NCI-H446 (cell line): ENCODE measurements at regions not wholly inside any gene's neighbourhood (a gene's known extent, or its start where the extent isn't known, plus 50 kb on each side); places are given as distances from the start of the nearest gene placed in this dataset.
A peak's percentile ranks its signal among the peaks of the same experiment; 100 is the strongest.
"Not testable (repeated sequence)": the region's sequence is repeated elsewhere in the genome, so short reads cannot be mapped to it uniquely, and the experiment has no call there.

Experiments used
- DNase-seq, 2 experiments: peaks; one replicate each; lab custom pipeline; 2025; lab: John Stamatoyannopoulos, UW

DNA sequence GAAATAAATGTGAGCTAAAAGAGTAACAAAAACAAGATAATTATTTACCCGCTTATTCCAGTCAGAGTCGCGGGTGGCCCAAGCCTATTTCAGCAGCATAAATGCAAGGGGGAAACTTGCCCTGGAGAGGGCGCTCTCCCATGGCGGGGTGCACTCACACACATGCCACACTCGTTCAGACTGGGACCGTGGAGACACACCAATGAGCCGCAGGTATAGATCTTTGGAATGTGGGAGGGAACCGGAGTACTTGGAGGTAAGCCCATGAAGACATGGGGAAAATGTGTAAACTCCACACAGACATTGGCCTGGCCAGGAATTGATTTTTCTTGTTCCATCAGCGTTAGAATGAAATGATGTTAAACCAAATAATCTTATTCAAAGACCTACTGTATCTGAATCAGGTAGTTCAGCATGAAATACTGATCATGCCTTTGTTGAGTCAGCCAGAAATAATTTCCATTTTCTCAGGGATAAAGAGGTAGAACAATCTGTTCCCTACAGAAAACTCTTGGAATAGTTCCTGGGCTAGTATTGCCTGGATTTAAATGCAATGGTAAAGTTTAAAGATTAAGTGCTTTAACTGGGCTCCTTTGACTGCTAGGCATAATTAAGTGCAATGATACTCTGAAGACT, 191.5 kb downstream of the MCHR2 start:
- no peak for DNase-seq

DNA sequence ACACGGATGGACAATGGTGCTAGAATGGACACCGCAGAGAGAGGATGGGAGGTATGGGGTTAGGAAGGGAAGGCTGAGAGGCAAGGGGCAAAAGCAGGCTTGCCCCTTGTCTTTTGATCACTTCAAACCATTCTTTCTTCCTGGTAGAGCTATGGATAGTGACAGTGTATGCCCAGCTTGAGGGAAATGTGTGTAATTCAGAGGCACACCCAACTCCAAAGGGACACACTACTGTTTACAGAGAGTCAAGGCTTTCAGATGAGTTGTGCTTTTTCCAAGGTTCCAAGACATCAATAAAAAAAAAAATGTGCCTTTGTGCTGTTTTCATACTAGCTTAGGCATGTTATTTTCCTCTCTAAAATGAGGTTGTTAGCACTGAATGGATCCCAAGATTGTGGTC, 185.0 kb downstream of the MCHR2 start:
- no peak for DNase-seq

GRCh38 chr6:99810295-99810694, 183.7 kb downstream of the MCHR2 start:
- DNase-seq: no peak

GRCh38 chr6:99810942-99811620, 182.9 kb downstream of the MCHR2 start:
- no peak for DNase-seq

- no peak for DNase-seq
These were observed 182.4 kb downstream of the MCHR2 start for GRCh38 chr6:99811636-99812035.

GRCh38 chr6:99813565-99813964, 180.5 kb downstream of the MCHR2 start:
- no peak for DNase-seq

DNA sequence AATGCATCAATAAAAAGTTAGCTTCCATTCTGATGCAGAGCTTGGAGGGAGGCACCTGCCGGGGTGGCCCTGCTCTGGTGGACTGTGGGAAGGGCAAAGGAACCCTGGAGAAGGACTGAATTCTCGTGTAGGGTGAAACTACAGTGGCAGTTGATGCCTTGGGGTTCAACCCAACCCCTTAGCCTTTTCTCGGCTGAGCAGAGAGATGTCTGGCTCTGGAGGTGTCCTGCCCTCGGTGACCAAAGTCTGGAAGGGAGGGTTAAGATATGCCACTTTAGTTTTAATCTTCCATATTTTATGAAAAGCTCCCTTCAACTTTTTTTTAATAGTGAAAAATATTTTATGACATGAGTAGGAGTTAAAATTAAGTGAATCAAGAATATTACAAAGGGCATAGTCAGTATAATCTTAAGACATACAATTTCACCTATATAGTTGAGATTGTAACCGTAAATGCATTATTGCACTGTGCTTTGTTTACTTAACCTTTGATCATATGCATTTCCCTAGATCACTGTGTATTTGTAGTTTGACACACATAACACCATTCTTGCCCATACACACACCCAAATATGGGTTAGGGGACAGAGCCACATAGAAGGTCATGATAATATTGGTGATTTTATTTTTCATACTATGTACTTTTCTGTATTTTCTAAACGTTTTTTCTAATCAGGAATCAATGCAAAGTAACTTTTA, 179.6 kb downstream of the MCHR2 start:
- no peak for DNase-seq

- no peak for DNase-seq
These were observed 177.2 kb downstream of the MCHR2 start for GRCh38 chr6:99816795-99817194.

DNA sequence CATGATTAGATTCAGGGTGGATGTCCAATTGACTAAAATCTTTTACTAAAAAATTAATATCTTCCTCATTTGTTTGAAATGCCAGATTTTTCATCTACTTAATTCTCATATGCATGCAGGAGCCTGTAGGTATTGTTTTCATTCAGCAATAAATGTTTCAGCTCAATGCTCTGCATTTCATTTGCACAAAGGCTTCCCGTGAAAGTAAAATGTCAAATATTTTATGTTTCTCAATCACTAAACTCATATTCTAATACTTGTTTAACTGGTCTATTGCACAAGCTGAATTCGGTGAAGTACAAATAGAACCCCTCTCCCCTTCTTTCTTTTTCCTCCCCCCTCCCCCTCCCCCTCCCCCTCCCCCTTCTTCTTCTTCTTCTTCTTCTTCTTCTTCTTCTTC, 175.9 kb downstream of the MCHR2 start:
- DNase-seq: no peak

DNA sequence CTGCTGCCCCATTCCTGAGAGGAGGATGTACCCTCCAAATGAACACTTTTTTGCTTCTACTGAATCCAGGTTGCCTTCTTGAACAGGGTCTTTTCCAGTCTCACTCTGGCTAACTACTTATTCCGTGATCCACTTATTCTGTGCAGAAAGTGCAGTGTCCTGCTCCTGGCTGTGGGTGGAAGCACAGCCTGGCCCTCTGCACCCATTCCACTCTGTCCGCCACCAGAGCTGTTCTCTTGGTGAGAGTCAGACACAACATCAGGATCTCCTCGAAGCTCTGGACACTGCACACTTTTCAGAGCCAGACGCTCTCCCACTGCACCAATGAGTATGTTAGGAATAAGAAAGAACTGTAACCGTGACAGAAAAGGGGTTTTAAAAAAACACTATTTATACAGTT, 174.2 kb downstream of the MCHR2 start:
- DNase-seq: no peak

GRCh38 chr6:99821164-99821563, 172.9 kb downstream of the MCHR2 start:
- DNase-seq: no peak

GRCh38 chr6:99822741-99823512, 171.1 kb downstream of the MCHR2 start:
- DNase-seq: peak in 1 of 2 experiments; percentile 67

DNA sequence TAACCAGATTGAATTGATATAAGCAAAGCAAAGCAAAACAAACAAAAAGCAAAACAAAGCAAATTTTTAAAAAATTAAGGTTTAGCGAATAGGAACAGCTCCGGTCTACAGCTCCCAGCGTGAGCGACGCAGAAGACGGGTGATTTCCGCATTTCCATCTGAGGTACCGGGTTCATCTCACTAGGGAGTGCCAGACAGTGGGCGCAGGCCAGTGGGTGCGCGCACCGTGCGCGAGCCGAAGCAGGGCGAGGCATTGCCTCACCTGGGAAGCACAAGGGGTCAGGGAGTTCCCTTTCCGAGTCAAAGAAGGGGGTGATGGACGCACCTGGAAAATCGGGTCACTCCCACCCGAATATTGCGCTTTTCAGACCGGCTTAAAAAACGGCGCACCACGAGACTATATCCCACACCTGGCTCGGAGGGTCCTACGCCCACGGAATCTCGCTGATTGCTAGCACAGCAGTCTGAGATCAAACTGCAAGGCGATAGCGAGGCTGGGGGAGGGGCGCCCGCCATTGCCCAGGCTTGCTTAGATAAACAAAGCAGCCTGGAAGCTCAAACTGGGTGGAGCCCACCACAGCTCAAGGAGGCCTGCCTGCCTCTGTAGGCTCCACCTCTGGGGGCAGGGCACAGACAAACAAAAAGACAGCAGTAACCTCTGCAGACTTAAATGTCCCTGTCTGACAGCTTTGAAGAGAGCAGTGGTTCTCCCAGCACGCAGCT, 170.3 kb downstream of the MCHR2 start:
- not testable (repeated sequence) for DNase-seq

GRCh38 chr6:99833034-99833433, 161.0 kb downstream of the MCHR2 start:
- no peak for DNase-seq

DNA sequence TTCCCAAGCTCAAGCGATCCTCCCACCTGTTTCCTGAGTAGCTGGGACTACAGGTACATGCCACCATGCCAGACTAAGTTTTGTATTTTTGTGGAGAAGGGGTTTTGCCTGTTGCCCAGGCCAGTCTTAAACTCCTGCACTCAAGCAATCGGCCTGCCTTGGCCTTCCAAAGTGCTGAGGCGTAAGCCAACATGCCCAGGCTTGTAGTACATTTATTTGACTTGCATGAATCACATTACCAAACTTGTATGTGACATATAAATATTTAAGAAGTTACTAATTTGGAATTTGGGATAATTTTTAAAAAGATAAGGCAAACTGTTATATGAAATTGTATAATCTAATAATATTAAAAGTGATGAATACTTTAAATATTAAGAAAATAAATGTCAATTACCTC, 157.6 kb downstream of the MCHR2 start:
- DNase-seq: no peak

DNA sequence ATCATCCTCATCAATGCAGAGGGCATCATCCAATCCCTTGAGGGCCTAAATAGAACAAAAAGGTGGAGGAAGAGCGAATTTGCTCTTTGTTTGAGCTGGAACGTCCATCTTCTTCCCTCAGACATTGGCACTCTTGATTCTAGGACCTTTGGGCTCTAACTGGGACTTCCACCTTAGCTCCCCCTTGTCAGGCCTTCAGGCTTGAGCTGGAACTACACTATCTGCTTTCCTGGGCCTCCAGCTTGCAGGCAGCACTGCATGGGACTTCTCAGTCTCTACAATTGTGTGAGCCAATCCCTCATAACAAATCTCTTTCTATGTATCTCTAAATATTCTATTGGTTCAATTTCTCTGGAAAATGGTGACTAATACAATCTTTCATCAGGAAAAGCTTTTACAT, 155.4 kb downstream of the MCHR2 start:
- DNase-seq: no peak

GRCh38 chr6:99841297-99841696, 152.7 kb downstream of the MCHR2 start:
- DNase-seq: no peak

- no peak for DNase-seq
These were observed 148.0 kb downstream of the MCHR2 start for GRCh38 chr6:99846006-99846405.

DNA sequence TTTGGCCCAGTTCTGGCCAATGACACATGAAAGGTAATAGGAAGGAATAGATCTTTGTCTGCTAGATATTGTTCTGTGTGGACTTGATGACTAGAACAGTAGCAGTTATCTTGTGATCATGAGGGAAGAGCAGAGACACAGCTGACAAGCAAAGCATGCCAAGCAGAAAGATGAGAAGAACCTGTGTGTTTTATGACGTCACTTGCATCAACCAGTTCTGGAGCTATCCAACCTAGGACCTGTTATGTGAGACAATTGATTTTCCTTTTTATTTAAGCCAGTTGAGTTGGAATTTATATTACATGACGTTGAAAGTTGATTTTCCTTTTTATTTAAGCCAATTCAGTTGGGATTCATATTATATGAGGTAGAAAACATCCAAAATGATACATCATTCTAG, 143.2 kb downstream of the MCHR2 start:
- no peak for DNase-seq

DNA sequence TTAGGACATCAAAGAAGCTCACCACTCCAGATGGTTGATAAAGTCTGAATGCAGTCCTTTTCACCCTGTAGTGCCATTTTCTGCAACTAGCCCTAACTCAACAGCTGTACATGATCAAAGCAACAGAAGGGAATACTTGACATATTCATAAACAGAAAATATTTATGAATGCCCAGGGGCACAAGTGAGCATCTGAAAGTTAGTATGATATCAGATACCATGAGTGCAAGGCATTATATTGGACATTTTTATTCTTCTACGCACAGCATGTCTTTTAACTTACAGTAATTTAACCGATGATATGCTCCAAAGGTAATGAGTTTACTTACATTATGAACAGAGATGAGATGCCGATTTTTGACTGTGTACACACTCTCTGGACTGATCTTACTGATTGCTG, 142.0 kb downstream of the MCHR2 start:
- no peak for DNase-seq

DNA sequence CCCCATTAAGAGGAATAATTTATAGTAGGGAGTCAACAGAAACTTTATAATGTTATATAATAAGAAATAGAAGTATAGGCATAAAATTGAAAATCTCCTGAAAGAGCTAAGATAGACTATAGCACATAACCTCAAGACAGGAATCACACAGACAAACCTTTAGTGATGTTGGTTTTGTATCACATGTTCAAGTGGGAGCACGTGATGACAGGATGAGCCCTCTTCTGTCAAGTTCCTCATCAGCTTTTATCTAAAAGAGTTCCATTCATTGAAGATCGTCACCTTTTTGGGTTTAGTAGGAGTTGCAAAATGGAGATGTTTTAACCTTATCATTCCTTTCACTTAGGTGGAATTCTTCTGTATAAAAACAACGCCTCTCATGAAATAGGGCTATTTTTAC, 127.0 kb downstream of the MCHR2 start:
- no peak for DNase-seq
